Peyer's patch (tissue), 4 donors: ENCODE measurements at regions not wholly inside any gene's neighbourhood (a gene's known extent, or its start where the extent isn't known, plus 50 kb on each side); places are given as distances from the start of the nearest gene placed in this dataset.

ENCODE experiments used
- POLR2A ChIP-seq, 2 donors: fragments of 450-650 bp; IDR thresholded peaks; one replicate each; pipeline ENCODE4 v1.5.1; 2017; ENCODE audit warnings: antibody characterized with exemption in 2 of 2, mild to moderate bottlenecking in 2 of 2, moderate library complexity in 2 of 2
- TF ChIP-seq, protein P1 (sequence below), 6 experiments: fragments of 450-650 bp in 4 of 6; fragments of 200-600 bp in 2 of 6; sonication (generic) in 1 of 6; IDR thresholded peaks; one replicate each; pipeline ENCODE4 v1.5.1; 2017 to 2019; ENCODE audit warnings: antibody characterized with exemption in 6 of 6, mild to moderate bottlenecking in 3 of 6, moderate library complexity in 1 of 6

DNA sequence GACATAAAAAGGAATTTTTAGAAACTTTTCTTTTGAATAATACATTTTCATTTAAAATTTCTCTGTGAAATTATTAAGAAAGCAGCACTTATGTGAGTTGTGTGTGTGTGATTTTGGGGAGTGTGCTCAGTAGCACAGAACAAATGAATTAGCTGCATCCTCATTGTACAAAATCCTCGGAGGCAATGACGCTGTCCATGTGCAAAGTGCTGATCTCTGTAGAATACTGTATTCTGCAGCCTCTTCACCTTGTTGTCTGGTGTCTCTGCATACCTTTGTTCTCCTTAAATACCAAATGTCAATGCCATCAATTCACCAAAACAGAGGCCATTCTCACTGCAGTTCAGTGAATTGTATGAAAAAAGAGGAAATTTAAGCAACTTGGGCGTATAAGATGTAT lies 838.4 kb downstream of the QKI start:
- TF ChIP-seq, protein P1, sequence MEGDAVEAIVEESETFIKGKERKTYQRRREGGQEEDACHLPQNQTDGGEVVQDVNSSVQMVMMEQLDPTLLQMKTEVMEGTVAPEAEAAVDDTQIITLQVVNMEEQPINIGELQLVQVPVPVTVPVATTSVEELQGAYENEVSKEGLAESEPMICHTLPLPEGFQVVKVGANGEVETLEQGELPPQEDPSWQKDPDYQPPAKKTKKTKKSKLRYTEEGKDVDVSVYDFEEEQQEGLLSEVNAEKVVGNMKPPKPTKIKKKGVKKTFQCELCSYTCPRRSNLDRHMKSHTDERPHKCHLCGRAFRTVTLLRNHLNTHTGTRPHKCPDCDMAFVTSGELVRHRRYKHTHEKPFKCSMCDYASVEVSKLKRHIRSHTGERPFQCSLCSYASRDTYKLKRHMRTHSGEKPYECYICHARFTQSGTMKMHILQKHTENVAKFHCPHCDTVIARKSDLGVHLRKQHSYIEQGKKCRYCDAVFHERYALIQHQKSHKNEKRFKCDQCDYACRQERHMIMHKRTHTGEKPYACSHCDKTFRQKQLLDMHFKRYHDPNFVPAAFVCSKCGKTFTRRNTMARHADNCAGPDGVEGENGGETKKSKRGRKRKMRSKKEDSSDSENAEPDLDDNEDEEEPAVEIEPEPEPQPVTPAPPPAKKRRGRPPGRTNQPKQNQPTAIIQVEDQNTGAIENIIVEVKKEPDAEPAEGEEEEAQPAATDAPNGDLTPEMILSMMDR (IDR thresholded peaks at IDR 0.05) = no peak
- TF ChIP-seq POLR2A (IDR thresholded peaks at IDR 0.05) = no peak
